Mammary epithelial cell (primary cell): ENCODE measurements at regions not wholly inside any gene's neighbourhood (a gene's known extent, or its start where the extent isn't known, plus 50 kb on each side); places are given as distances from the start of the nearest gene placed in this dataset.

Experiments
- EZH2 ChIP-seq: IDR thresholded peaks from 2 replicates; pipeline ENCODE4 v1.6.1; 2012; ENCODE audit warnings: low read length, inconsistent platforms, borderline replicate concordance
- TF ChIP-seq, protein P1 (sequence below), 2 donors: IDR thresholded peaks in 1 of 2; conservative IDR thresholded peaks in 1 of 2; 2 replicates each; pipeline ENCODE4 v1.5.1; 2011 to 2012; ENCODE audit warnings: inconsistent platforms in 2 of 2, low read length in 2 of 2, mild to moderate bottlenecking in 2 of 2, control low read depth in 1 of 2, low read depth in 1 of 2; ENCODE audit not compliant: insufficient read depth in 1 of 2; ENCODE audit errors: extremely low read depth in 1 of 2

DNA sequence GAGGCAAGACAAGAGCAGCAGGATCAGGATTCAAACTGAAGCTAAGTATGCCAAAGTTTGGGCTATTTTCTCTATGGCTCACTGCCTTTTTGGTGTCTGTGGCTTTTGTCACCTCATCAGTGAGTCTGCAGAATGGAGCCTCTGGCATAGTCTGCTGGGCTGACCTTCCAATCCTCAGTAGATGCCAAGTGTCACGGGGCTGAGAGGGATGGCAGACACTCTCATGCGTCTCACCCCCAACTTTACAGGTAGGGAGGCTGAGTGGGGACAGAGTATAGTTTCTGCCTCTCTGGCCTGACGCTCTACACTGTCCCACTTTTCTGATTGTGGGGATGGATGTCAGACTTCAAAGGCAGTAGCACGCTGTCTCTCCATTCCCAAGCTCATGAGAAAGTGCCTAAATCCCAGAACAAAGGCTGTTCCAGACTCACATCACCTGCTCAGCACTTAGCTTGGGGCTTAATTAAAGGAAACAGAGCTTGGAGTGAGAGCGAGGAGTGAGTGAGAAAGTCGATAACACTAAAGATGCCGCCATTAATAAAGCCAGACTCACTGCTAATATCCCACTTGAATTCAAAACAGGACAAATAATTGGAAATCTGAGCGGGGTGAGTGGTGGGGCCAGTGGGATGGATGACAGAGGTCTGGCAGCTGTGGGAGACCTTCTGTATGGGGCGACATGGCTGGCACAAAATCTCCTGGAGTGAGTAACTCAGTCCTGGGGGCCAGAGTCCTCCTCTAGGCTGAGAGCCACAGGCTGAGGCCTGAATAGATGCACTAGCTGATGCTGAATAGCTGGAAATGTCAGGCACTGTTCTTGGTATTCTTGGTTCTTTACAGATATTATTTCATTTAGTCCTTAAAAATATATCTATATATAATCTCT lies 78.4 kb upstream of the MRPS22 start:
- TF ChIP-seq, protein P1, sequence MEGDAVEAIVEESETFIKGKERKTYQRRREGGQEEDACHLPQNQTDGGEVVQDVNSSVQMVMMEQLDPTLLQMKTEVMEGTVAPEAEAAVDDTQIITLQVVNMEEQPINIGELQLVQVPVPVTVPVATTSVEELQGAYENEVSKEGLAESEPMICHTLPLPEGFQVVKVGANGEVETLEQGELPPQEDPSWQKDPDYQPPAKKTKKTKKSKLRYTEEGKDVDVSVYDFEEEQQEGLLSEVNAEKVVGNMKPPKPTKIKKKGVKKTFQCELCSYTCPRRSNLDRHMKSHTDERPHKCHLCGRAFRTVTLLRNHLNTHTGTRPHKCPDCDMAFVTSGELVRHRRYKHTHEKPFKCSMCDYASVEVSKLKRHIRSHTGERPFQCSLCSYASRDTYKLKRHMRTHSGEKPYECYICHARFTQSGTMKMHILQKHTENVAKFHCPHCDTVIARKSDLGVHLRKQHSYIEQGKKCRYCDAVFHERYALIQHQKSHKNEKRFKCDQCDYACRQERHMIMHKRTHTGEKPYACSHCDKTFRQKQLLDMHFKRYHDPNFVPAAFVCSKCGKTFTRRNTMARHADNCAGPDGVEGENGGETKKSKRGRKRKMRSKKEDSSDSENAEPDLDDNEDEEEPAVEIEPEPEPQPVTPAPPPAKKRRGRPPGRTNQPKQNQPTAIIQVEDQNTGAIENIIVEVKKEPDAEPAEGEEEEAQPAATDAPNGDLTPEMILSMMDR (conservative IDR thresholded peaks at IDR 0.05 in 1 of 2, IDR thresholded peaks at IDR 0.05 in 1 of 2; ENCODE audit: extremely low read depth in 1 of 2, insufficient read depth in 1 of 2, low read depth in 1 of 2, low read length in 2 of 2) = no peak
- TF ChIP-seq EZH2 = no peak
